GM13977 (cell line): ENCODE measurements at regions not wholly inside any gene's neighbourhood (a gene's known extent, or its start where the extent isn't known, plus 50 kb on each side); places are given as distances from the start of the nearest gene placed in this dataset.

Source experiments
- DNase-seq: peaks from one replicate; pipeline ENCODE4 v3.0.0; 2012; ENCODE audit warnings: low spot score
- CTCF ChIP-seq: IDR thresholded peaks from 2 replicates; pipeline ENCODE4 v1.5.1; 2012; ENCODE audit warnings: mild to moderate bottlenecking, control low read depth; ENCODE audit not compliant: insufficient read depth; ENCODE audit errors: extremely low read depth, missing control alignments
- in situ Hi-C: fragments of 300-500 bp; cut with MboI; formaldehyde crosslinking; loops from one replicate; pipeline ENCODE4 v1.12.0; 2022; ENCODE audit warnings: low sequenced_read_pairs, low pct_unique_long_range_greater_than_20kb, mixed read lengths, inconsistent platforms; ENCODE audit not compliant: unreplicated experiment

- in situ Hi-C loops, result no loop called here
- TF ChIP-seq CTCF, result no peak
- DNase-seq, result no peak
Measured at GRCh38 chr9:13896047-13896446, 417.9 kb downstream of the NFIB start.

GRCh38 chr9:13885258-13885657 is 428.7 kb downstream of the NFIB start:
- no peak for DNase-seq
- in situ Hi-C loops, result no loop called here
- TF ChIP-seq CTCF, result no peak

GRCh38 chr9:13879981-13880380 is 434.0 kb downstream of the NFIB start:
- TF ChIP-seq CTCF, result no peak
- no peak for DNase-seq
- in situ Hi-C loops, result no loop called here

- no peak for TF ChIP-seq CTCF
- DNase-seq, result no peak
- in situ Hi-C loops, result no loop called here
Measured at GRCh38 chr9:13879011-13879410, 434.9 kb downstream of the NFIB start.

- in situ Hi-C loops, result no loop called here
- DNase-seq, result no peak
- TF ChIP-seq CTCF, result no peak
Measured at GRCh38 chr9:13878241-13878711, 435.7 kb downstream of the NFIB start.

GRCh38 chr9:13876741-13877140 is 437.2 kb downstream of the NFIB start:
- in situ Hi-C loops, result no loop called here
- DNase-seq, result no peak
- no peak for TF ChIP-seq CTCF

- no peak for DNase-seq
- TF ChIP-seq CTCF, result no peak
- in situ Hi-C loops, result no loop called here
Measured at GRCh38 chr9:13873203-13873602, 440.7 kb downstream of the NFIB start.
